Ecto neural progenitor cell (in vitro differentiated cells): ENCODE measurements at regions not wholly inside any gene's neighbourhood (a gene's known extent, or its start where the extent isn't known, plus 50 kb on each side); places are given as distances from the start of the nearest gene placed in this dataset.

Experiments used
- DNase-seq: peaks from one replicate; pipeline ENCODE4 v3.0.0-alpha.2; 2018; ENCODE audit warnings: low spot score

DNA sequence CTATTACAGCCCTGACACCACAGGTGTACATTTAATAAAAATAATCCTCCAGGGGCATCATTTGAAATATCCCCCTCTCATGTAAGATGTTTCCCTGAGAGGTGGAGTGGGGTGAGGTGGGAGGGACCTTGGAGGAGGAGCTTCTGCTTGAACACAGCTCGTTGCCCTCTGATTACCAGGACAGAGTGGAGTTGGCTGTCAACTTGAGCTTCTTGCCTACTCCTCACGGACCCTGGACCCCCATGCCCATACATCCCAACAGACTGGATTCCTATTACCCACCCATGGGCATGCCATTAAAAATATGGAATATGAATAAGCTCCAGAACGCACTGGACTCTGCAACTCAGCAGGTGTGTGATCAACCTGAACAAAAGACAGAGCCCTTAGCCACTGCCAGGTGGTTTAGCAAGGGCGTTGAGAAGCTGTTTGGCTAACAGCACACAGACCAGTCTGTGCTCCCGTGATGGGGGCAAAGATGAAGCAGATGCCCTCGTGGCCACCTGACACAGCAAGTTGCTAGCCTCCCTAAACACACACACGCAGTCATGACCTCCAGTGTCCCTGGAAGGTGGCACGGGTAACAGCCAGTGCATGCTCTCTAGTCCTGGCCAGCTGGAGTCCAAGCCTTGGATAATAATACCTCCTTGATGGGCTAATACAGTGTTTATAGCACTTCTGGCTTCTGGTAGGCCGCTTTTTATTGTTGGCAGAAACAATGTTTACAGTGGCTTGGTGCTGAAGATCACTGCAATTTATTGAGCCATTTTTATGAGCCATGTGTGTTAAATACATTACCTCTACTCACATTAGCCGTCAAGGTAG lies 155.0 kb downstream of the TOMM20 start:
- no peak for DNase-seq

DNA sequence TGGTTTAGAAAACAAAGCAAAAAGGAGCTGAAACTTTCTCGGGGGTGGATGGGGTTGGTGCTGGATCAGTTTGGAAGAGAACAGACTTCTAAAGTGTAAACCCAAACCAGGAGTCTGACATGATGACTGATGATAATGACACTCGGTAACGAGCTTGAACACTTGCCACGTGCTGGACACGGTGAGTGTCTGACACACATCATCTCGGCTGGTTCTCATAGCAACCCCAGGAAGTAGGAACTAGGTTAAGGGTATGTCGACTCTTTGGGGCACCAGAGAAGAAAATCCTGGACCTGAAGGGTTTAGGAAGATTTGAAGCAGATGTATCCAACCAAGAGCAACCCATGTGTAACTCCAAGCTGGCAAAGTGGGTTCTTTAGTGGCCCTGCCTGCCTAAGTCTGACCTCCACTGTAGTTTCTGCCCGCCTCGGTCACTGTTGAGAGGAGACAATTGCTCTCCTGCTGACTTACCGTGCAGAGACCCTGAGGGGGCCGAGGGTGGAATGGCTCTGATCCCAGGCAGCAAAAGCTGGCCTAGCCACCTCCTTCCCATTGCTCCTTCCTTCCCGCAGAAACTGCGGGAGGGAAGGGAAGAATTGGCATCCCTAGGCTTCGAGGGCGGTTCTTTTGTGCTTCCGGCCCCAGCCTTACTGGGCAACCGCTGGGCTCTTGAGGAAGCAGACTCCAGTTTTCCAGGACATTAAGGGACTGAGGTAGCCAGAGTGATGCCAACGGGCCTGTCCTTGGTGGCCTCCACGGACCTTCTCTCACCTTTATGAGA lies 156.0 kb downstream of the TOMM20 start:
- DNase-seq: no peak

DNA sequence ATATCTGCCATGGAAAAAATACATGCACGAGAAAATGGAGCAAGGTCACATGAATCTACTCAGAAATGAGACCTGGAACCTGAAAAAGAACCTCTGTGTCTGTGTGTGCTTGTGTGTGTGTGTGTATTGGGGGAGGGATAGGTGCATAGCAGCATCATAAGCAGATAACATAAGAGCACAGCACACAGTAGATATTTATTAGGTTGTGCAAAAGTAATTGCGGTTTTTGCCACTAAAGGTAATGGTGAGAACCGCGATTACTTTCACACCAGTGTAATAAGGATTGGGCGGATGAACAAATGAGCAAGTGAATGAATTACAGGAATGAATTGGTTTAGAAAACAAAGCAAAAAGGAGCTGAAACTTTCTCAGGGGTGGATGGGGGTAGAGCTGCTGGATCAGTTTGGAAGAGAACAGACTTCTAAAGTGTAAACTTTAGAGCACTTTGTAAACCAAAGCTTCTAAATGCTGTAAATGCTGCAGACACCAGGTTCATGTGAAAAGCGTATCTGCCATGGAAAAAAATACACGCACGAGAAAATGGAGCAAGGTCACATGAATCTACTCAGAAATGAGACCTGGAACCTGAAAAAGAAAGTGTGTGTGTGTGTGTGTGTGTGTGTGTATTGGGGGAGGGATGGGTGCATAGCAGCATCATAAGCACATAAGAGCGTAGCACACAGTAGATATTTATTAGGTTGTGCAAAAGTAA lies 156.9 kb downstream of the TOMM20 start:
- no peak for DNase-seq

DNA sequence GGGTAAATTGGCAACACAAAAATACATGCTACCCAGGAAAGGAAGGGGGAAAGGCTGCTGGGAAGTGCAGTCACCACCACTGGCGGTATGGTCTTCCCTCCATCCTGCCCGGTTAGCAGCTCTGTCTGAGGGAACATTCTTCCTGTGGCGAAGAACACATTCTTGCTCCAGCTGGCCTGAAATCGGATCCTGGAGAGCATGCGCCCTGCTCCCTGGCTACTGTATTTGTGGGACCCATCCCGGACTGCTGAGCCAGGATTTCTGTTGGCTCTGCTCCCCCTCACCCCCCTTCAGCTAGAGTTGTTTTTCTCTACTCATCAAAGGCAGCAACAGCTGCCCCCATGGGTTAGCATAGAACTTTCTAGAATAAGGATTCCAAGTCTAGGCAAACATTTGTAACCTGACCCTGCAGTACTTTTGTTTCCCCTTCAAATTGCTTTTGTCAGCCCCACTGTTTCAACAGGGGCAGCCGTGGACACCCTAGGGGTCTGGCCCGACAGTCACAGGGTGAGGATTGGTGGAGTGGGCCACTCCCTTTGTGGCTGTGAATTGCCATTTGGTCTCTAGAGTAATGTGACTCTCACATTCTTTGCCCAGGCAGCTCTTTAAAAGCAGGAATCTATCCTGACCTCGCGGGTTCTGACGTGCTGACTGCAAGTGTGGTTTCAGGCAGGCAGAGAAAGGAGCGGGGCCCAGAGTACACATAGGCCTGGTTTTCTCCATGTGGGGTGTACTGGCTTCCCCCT lies 157.7 kb downstream of the TOMM20 start:
- DNase-seq: peak; percentile 55

DNA sequence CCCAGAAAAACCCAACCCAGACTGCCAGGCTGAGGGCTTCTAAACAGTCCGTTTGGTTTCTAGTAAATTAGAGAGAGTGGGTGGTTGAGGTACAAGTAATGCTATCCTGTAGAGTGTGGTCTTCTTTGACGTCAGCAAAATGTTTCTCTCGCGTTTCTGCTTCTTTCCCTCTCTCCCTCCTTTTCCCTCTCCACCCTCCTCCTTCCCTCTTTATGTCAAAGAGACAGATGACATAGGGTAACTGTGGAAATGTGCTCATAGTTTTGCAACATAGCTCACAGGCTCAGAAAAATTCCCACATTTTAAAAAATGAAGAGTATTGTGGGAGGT lies 158.3 kb downstream of the TOMM20 start:
- no peak for DNase-seq

DNA sequence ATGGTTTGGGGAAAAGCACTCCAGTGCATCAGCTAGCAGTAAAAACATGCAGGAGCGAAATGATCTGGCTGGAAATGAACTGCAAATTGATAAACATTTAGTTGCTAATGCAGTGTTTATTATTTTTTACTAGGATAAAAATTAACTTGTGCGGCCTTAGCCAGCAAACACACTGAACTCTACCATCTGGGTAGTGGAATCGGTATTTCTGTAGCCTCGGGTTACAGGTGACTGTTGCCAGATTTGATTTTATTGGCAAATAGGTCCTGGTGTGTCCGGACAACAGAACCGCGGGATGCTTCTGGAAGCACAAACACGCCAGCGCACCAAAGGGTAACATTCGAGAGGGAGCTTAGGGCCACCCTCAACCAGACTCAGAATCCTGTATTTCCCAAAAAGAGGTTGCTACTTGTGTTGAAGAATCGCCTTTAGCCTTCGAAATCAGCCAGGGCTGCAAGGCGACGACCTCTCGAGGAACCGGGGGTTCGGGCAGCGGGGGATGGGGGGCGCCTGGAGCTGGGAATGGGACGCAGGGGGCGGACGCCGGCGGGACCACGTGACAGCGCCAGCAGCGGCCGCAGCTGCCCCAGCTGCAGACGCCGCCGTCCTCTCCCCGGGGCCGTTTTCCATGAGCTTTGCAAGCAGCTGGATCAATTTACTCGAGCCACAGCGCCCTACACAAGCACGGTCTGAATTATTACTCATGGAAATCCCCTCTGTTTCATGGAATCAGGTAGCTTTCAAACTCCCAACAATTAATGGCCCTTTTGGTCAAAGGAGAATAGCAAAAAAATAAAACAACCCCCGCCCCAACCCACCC lies 158.8 kb downstream of the TOMM20 start:
- DNase-seq: peak; percentile 86

DNA sequence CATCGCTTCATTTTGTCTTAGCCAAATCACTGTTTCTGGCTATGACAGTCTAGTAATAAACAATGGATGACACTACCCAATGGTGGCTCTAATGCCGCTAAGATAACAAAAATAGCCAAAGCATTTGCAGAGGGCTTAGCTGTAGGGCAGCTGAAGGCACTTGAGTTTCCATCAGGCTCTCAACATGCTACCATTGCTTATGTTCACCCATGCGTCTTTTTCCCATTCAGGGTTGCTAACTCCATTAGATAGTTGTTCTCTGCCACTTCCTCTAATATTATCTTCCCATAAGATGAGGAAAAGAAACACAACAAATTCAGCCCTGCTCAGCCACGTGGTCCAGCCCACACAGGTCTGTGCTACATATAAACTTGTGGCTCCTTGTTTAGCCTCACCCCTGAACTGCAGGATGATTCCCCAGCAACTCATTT lies 159.6 kb downstream of the TOMM20 start:
- peak; percentile 26 for DNase-seq

DNA sequence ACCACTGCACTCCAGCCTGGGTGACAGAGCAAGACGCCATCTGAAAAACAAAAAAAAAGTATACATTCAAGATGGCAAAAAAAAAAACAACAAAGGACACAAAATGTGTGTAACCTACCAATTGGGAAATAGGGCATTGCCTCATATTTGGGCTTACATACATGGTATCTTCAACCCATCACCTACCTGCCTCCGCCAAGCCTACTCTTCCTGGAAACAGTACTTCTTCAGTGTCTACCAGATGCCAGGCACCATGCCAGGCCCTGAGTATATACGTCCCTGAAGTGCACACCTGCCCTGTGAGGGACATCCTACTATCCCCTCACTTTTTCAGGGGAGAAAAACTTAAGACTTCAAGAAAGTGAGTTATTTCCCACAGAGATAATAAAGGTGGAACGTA lies 160.2 kb downstream of the TOMM20 start:
- no peak for DNase-seq

DNA sequence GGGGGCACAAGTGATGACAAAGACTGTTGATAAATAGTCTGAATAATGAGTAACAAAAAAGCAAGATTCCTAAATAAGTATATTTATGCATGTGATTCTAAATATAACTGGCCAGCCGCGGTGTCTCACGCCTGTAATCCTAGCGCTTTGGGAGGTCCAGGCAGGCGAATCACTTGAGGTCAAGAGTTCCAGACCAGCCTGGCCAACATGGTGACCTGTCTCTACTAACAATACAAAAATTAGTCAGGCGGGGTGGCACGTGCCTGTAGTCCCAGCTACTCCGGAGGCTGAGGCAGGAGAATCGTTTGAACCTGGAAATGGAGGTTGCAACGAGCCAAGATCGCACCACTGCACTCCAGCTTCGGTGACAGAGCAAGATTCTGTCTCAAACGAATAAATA lies 161.5 kb downstream of the TOMM20 start:
- no peak for DNase-seq

DNA sequence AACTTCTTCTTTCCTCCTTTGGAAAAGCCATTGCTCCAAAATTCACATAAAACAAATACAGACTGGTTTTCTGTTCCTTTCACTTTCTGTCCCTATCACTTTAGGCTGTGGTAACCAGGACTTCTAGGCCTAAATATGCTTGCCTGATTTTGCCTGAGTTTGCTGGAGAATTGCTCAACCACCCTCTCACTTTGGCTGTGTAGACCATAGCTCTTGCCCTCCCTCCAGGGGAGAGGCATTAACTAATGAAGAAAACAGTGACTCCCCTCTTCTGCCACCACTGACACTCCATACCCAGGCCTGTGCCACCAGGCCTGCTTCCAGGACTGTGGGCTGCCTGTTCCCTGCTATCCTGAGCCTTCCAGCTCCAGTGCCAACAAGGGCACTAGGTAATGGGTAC lies 163.5 kb downstream of the TOMM20 start:
- no peak for DNase-seq

DNA sequence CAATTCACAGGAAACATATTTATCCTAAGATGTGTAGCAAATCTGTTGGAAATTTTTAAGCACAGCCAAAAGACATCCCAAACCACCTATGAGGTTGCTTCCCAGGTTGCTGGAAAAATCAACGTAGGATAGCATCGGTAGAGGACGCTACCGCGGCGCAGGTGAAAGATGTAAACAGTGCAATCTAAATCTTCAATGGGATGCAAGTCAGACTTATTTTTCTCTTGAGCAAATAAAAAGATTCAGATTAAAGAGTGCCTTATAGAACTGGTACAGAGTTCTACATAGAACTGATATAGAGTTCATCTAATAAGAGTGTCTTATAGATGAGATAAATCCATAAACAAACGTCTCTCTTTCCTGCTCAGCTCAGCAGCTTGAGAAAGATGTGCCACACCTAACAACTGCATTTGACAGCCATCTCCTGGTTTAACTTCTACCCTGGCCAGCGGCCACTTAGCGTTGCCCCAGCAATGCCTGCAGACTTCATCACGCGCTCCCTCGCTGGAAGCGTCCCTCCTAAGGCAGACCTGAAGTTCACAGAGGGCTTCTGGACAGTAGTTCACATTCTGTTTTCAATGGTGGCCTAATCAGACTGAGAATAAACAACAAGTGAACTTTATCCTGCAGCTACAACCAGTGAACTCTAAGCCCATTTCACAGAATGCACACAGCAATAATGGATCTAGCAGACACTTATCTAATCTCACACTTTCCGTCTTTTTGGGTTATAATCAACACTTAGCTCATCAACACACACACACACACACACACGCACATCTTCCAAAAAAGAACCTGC lies 164.5 kb downstream of the TOMM20 start:
- peak; percentile 29 for DNase-seq

DNA sequence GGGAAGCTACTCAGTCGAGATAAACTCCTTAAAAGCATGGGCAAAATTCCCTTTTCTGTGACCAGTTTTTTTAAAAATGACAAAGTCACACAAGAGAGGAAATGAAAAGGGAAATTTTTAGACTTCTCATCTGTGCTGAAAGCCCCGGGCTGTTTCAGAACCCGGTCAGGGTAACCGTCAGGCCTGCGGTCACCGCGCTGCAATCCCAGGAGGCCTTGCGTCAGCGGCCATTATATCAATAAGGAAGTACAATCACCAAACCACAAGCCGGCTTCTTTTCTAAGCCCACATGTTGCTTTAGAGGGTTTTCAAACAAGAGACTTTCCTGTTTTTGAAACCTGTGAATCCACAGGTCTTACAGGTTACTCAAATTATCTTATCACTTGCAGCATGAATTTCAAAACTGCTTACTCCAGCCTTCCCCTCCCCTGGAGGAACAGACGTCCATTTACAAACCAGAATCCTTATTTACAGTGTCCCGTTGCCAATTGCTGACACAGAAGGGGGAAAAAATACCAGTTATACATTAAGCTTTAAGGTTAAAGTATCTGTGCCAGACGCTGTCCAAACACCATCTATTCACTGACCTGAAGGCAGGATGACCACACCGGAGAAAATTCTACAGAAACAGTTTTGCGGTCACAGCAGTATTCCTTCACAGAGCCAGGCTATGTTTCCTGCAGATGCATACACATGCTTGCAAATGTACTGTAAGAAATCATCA lies 165.3 kb downstream of the TOMM20 start:
- DNase-seq: no peak

DNA sequence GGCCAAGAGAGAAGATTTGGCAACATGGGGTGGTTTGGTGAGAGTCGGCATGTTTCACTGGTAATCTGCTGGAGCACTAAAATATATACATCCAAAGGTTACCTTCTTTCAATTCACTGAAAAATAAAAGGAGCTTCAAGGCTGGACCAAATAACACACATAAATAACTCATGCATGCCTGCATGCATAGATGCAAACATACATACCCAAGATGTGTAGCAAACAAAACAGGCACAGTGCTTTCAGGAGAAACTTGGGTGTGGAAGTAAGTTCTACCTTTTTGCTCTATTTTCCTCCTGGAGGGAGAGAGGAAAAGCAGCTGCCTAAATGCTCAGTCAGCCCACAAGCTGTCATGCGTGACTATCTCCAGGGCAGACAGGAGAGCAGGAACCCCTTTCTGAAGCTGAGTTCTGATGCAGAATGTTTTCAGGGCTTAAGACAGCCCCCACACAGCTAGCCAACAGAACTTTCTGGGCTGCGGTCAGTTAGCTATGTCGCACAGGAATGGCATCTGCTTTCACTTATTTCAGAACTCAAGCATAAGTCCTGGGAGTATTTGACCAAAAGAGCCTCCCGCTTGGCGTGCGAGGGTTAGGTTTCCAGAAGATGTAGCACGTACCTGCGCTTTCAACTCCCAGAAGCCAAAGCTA lies 166.2 kb downstream of the TOMM20 start:
- peak; percentile 36 for DNase-seq

DNA sequence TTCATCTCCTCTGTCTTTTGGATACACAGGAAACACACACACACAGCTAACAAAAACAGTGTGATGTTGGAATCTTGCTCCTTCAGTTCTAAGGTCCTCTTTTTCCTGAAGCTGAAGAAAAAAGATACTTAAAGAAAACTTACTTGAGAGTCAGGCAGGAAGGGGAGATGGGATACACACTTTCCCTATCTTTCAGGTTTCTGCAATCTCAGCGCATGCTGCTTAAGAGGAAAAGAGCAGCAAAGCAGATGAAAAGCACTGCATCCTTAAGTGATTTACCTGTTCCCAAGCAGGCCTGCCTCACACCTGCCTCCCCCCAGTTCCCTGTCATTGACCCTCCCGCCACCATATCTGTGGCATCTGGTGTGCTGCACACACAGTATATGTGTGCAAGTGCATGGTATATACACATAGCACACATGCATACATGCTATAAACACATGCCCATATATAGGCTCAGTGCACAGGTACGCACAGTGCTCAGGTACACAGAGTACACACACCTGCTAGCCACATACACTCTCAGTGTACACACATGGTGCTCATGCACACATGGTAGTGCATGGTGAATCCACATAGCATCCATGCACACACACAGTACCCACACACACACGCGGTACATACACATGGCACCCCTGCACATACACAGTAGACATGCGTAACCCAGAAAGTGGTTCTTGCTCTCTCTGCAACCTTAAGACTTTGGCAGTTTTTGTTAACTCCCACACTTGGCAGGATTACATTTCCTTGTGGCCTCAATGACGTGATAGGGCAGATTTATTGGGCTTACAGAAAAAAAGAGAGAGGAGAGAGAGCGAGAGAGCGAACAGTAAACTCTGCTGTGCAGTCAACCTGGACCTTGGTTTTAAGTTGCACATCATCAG lies 166.9 kb downstream of the TOMM20 start:
- peak; percentile 40 for DNase-seq

DNA sequence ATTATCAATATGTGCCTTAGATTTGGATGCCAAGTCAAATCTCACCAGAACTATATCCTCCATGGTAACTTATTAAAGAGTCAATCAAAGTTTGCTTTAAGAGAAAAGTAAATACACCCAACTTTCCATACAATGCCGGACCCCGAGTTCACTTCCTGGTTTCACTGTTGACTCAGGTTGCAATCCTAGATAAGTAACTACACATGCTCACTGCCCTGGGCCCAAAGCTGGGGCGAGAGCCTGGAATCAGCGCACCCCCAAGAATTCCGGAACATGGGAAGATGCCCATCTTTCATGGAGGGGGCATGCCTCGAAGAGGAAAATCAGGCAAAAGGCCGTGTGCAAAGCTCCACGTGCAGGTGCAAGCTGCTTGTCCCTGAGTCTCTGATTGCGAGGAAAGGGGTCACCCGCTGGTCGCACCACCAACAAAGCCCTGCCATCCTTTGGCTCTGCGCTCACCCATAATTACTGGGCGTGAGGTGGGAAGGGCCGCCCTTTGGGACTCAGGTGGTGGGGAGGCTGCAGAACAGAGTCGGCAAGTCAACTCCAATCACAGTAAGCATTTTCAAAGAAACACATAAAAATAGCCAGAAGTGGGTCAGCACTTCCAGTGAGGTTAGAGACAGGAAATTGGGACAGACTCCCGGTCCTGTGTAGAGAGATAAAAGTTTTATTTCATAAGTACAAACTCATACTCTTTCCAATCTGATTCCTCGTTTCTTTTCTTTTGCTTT lies 167.7 kb downstream of the TOMM20 start:
- peak; percentile 42 for DNase-seq

DNA sequence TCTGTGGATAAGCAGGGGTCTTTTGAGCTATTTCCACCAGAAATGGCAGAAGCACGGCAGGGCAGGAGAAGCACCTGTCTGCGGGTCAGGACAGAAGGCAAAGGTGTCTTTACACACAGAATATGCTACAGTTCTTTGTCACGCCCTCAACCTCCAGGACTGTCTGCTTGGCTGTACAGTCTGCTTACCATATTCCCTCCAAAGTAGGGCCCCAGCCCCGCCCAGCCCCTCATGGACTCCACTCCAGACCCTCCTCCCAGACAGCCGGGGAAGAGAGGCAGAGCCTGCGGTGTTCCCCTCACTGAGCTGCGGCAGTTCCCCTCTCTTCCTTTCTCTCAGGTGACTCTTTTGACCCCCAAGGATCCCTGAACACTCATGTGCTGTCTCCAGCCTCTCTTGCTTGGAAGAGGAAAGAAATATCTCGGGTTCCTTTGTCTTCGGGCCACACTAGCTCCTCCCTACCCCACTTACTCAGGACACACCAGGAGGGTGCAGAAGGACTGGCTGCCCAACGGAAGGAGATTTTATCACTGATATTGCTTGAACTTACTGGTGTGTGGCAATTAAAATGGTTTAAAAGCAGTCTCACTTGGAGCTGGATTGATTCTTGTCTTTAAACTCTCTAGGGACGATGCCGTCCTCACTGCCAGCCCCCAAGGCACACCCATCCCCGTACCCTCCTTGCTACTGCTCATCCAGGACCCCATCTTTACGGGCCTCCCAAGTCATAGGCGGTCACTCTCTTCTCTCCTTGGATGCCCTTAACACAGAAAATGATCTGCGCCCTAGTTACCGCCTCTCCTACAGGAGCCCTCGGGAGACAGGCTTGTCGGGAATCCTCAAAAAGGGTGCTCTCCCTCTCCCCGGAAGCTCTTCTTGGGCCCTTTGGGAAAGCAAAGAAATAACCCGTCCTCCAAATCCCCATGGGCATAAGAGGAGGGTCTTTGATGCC lies 169.7 kb downstream of the TOMM20 start:
- peak; percentile 46 for DNase-seq
